GM18951 (cell line): ENCODE measurements at regions not wholly inside any gene's neighbourhood (a gene's known extent, or its start where the extent isn't known, plus 50 kb on each side); places are given as distances from the start of the nearest gene placed in this dataset.

ENCODE experiments used
- POLR2A ChIP-seq: IDR thresholded peaks from 4 replicates; pipeline ENCODE4 v1.6.1; 2011; ENCODE audit warnings: mild to moderate bottlenecking; ENCODE audit not compliant: insufficient read length, insufficient read depth; ENCODE audit errors: extremely low read depth
- in situ Hi-C: fragments of 300-500 bp; cut with MboI; formaldehyde crosslinking; loops from one replicate; pipeline ENCODE4 v1.12.0; 2022; ENCODE audit warnings: low sequenced_read_pairs, mixed read lengths, inconsistent platforms; ENCODE audit not compliant: unreplicated experiment

DNA sequence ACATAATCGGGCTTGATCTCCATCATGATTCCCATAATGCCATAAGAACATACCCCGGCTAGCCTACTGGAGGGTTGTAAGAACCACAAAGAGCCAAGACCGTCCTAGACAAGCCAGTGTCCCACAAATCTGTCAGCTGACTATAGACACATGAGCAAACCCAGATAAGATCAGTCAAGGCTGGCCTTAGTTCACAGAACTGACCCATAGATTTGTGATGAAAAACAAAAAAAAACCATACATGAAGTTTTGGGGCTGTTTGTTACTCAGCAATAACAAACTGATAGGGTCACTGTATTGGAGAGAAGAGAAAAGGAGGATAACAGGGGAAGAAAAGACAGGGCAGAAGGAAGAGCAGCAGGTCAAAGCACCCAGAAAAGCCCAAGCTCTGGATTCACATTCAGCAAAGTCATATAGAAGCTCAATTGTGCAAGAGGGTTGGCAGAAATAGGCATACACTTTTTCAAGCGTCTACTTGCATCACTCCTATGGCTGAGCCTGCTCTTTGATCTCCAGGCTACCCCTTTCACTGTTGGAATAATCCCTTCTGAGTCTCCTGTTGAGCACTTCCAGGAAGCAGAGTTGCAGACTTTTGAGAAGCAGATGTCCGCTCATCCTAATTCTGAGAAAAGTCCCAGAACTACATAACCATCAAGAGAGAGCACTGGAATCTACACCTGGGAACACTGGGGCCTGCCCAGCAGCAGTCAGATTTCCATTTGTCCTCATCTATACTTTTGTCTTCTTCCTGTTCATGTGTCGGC, 122.0 kb upstream of the HABP2 start:
- in situ Hi-C loops, result no loop called here
- TF ChIP-seq POLR2A, result no peak

- no peak for TF ChIP-seq POLR2A
- in situ Hi-C loops, result no loop called here
These were observed 121.3 kb upstream of the HABP2 start for GRCh38 chr10:113431398-113432160.

DNA sequence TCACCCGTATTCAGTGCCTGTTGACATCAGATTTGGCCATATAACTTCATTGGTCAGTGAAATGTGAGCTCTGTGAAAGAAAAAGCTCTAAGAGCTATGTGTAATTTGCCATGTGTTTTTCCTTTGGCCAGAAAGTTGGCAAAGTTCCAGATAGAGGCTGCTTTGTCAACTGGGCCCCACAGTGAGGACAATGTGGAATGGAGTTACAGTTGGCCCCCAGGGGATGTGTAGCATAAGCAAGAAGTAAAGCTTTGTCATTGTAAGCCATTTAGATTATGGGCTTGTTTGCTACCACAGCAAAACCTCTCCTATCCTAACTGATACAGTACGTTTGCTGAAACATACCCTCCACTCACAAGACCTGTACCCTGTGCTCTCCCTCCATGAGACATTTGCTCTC, 119.1 kb upstream of the HABP2 start:
- TF ChIP-seq POLR2A, result no peak
- in situ Hi-C loops, result no loop called here

DNA sequence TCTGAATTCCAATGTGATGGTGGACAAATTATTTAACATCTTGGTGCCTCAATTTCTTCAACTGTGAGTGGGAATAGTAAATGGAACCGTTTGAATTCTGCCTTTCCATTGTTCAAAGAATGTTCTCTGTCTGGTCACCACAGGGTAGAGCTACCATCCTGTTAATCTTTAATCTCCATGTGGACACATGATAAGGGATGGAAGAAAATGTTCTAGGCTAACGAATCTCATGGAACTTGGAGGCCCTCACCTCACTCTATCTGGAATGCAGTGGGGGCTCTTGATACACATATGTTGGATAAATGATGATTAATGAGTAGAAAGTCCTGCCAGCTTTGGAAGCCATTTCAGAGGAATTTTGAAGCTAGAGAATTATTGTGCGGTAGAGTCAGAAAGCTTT, 118.5 kb upstream of the HABP2 start:
- TF ChIP-seq POLR2A, result no peak
- in situ Hi-C loops, result no loop called here

GRCh38 chr10:113434950-113435349, 117.9 kb upstream of the HABP2 start:
- in situ Hi-C loops, result no loop called here
- no peak for TF ChIP-seq POLR2A

DNA sequence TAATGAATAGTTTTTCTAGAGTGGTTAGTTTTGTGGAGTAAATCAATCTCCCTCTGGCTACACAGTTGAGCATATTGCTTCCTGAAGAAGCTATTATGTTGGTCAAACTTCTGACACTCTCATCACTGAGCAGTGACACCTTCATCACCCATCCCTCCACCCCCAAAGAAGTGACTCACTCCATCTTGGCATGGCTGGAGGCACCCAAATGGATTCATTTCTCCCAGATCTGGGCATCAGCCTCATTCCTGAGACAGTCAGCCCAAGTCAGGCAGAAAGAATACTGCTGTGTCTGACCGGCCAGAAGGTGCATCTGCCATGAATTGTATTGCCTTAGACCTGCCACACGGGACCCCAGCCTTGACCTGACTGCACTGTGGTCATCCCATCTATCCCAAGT, 117.0 kb upstream of the HABP2 start:
- no peak for TF ChIP-seq POLR2A
- in situ Hi-C loops, result no loop called here

DNA sequence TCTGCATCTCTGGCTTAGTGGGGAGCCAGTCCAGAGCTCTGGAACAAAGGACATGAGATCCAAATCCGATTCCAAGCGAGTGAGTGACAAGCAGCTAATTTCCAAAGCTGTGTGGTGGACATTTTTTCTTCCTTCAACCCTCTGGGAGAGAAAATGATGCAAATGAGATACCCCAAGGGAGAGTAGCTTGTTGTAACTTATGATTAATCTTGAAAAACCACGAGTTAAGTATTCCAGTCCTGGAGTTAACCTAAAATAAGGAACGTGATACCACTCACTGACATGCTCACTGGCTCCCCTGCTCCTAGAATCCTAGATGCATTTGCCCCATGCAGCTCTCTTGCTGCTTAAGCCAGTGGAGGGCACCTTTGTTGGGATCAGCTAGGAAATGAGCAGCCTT, 116.0 kb upstream of the HABP2 start:
- no peak for TF ChIP-seq POLR2A
- in situ Hi-C loops, result no loop called here

DNA sequence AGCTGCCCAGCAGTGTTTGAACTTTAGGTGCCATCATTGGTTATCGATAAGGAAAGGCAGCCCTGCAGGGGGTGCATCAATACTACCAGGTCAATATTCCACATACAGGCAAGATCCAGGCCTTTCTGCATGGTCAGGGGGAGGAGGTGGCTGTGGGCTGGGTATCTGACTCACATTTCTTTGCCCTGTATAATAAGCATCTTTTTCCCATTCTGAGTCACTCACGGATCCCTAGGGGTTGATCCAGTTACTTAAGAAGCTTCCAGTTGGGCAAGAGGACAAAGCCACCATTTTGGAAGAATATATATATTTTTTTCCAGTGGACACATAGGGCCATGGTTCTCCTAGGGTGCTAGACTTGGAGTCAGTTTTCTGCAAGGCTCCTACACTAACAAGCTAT, 114.2 kb upstream of the HABP2 start:
- no peak for TF ChIP-seq POLR2A
- in situ Hi-C loops, result no loop called here

- in situ Hi-C loops, result no loop called here
- no peak for TF ChIP-seq POLR2A
These were observed 111.6 kb upstream of the HABP2 start for GRCh38 chr10:113441220-113441619.

- no peak for TF ChIP-seq POLR2A
- in situ Hi-C loops, result no loop called here
These were observed 111.1 kb upstream of the HABP2 start for GRCh38 chr10:113441686-113442270.

GRCh38 chr10:113442336-113442735, 110.5 kb upstream of the HABP2 start:
- TF ChIP-seq POLR2A, result no peak
- in situ Hi-C loops, result no loop called here

DNA sequence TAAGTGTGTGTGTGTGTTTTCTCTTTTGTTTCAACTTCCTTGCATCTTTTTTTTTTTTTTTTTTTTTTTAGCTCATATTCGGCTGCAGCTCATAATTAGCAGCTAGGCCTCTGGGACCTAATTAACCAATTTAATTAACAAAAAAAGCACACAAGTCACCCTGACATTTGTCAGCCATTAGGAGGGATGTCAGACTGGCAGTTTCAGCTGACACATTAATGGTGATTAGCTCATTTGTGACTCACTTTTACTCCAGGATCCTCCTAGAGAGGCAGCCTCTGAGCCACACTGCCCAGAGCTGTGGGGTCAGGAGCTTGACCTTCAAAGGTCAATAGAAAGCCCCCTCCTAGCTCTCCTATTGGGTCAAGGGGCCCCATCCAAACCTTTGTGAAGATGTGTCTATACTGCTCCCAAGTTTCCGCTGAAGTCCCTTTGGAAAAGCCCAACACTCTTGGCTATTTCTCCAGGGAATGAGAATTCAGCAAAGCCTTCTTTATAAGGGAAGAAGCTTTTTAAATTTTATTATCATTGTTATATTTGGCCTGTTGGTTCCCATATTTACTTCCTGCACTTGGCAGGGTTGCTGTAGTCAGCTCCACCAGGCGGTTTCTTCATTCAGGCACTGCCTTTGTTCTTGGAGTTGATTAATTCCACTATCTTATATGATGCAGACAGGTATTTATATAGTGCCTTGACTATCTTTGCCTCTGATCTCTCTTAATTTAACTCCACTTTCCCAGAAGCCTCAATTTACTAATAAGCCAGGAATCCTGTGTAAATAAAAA, 109.5 kb upstream of the HABP2 start:
- in situ Hi-C loops, result no loop called here

GRCh38 chr10:113444766-113445365, 108.0 kb upstream of the HABP2 start:
- TF ChIP-seq POLR2A, result no peak
- in situ Hi-C loops, result no loop called here

More for the DNA sequence above, 109.5 kb upstream of the HABP2 start:
- no peak for TF ChIP-seq POLR2A
